ENCODE measurements at regions not wholly inside any gene's neighbourhood (a gene's known extent, or its start where the extent isn't known, plus 50 kb on each side); places are given as distances from the start of the nearest gene placed in this dataset.
"Not testable (repeated sequence)": the region's sequence is repeated elsewhere in the genome, so short reads cannot be mapped to it uniquely, and the experiment has no call there.

DNA sequence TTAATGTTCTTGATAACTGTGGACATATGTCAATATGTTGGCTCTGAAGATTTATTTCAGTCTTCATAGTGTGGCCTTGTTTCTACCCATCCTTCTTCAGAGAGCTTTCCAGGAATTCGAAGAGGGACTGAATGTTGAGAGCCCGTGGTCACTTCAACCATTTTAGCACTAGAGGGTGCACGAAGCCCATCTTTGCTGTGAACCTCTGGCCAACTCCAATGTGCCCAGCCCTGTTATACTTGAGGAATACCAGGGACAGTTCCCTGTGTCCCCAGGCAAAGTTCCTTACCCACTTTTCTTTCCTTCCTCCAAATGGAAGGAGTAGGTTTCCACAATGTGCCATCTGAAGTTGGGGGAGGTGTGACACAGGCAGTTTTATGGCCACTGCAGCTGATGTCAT lies 603.5 kb downstream of the RPL10L start:
- no peak overlapping the region for H3K4me3 Mint-ChIP-seq
- no peak overlapping the region for H3K27ac Mint-ChIP-seq
- peaks cover 20% of the 10 kb centered on the region for H3K9me3 Mint-ChIP-seq
- ATAC-seq (no peak), DNase-seq (ENCODE audit: low spot score in 2 of 2) (no peak)
- no peaks in the 10 kb centered on the region for H3K36me3 Mint-ChIP-seq
- no peaks in the 10 kb centered on the region for H3K4me1 Mint-ChIP-seq

DNA sequence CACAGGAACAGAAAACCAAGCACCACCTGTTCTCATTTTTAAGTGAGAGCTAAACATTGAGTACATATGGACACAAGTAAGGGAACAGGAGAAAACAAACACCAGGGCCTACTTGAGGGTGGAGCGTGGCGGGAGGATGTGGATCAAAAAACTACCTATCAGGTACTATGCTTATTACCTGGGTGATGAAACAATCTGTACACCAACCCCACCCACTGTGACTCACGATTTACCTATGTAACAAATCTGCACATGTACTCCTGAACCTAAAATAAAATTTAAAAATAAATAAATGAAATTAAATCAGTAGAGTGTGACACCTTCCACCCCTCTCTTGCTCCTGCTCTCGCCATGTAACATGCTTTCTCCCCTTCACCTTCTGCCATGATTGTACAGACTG lies 615.5 kb downstream of the RPL10L start:
- H3K27ac Mint-ChIP-seq, result no peak overlapping the region
- ATAC-seq, result no peak
- H3K4me3 Mint-ChIP-seq, result no peak overlapping the region
- no peaks in the 10 kb centered on the region for H3K4me1 Mint-ChIP-seq
- no peak for DNase-seq (ENCODE audit: low spot score in 2 of 2)
- H3K9me3 Mint-ChIP-seq, result peaks cover 17% of the 10 kb centered on the region
- H3K36me3 Mint-ChIP-seq, result no peaks in the 10 kb centered on the region

DNA sequence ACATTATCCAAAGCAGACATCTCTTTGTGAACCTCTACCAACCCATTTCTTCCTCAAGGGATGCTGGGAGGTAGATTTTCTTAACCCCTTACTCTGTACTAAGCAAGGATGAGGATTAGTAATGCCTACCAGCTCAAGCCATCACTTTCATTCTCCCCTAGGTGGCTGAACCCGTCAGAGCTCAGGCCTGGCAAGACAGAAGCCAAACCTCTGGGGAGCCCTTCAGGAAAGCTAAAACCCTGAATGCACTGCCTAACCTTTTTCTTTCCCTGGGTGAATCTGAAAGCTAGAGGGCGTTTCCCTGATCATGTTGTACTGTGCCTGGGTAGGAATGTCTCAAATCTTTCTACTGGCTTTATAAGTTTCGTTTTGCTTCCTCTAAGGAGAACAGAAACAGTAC lies 617.3 kb downstream of the RPL10L start:
- Mint-ChIP-seq H3K36me3 (no peaks in the 10 kb centered on the region), H3K9me3 (peaks cover 14% of the 10 kb centered on the region), H3K27ac (no peak overlapping the region), H3K4me1 (no peaks in the 10 kb centered on the region), H3K4me3 (no peak overlapping the region)
- no peak for ATAC-seq
- DNase-seq (ENCODE audit: low spot score in 2 of 2), result no peak

DNA sequence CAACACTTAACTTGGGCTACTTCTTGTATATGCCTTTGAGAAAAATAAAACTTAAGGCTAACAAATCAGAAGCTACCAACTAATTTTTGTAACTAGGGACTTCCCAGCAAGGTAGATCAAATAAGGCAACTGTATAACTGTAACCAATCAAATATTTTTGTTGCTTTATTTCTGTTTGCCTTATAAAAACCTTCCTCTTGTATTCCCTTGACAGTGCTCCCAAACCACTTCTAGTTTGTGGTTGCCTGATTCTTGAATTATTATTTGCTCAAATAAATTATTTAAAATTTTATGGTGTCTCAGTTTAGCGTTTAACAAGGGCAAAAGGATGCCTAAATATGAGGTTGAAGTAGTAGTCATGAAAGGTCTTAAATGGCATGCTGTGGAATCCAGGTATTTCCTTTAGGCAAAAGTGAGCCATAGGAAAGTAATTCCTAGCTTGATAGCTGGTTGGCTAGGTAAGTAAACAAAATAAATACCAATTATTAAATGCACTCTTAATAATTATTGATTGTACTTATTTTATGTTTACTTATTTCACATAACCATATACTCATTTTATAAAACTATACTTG lies 632.6 kb downstream of the RPL10L start:
- H3K4me1 Mint-ChIP-seq, result no peaks in the 10 kb centered on the region
- H3K27ac Mint-ChIP-seq, result no peak overlapping the region
- H3K9me3 Mint-ChIP-seq, result peaks cover 25% of the 10 kb centered on the region

DNA sequence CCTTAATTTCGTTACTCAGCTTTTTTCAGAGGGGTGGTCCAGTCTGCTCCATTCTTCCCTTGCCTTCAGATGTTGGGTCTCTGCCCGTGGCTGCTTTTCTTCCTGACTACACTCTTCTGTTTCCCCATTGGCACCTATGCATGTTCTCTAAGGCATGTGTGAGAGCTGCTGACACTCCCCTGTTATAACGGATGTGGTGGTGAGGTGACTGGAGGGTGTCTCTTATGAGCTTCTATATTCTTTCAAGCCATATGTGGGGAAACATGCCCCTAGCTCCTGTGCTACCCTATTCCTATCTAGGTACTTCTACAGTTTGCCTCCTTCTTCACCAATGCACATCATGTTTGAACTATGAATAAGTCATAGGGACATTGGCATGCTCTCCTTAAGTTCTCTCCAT lies 643.2 kb downstream of the RPL10L start:
- no peak for ATAC-seq
- H3K4me1 Mint-ChIP-seq, result no peaks in the 10 kb centered on the region

More for the DNA sequence above, 632.6 kb downstream of the RPL10L start:
- DNase-seq (ENCODE audit: low spot score in 2 of 2) (no peak), ATAC-seq (no peak)
- H3K4me3 Mint-ChIP-seq, result no peak overlapping the region
- H3K36me3 Mint-ChIP-seq, result no peaks in the 10 kb centered on the region

DNA sequence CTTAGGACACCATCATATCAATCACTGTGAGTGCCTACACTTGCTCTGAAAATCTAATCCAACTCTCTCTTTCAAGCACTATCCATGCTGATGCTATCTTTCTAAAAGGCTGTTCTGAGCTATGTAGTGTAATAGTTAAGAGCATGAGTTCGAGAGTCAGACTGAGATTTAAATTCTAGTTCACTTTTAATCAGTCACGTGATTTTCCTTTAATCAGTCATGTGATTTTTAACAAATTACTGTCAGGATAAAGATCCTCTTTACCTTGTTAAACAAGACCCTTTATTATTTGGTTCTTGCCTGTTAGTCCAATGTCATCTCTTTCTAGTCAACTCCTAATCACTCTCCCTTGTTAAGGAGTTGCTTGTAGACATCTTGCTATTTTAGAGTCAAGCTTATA lies 653.0 kb downstream of the RPL10L start:
- H3K4me1 Mint-ChIP-seq, result no peaks in the 10 kb centered on the region
- H3K27ac Mint-ChIP-seq, result no peak overlapping the region
- H3K9me3 Mint-ChIP-seq, result peaks cover 7% of the 10 kb centered on the region

More for the DNA sequence above, 643.2 kb downstream of the RPL10L start:
- no peaks in the 10 kb centered on the region for H3K36me3 Mint-ChIP-seq
- H3K4me3 Mint-ChIP-seq, result no peak overlapping the region
- peaks cover 32% of the 10 kb centered on the region for H3K9me3 Mint-ChIP-seq
- no peak for DNase-seq (ENCODE audit: low spot score in 2 of 2)
- H3K27ac Mint-ChIP-seq, result no peak overlapping the region

DNA sequence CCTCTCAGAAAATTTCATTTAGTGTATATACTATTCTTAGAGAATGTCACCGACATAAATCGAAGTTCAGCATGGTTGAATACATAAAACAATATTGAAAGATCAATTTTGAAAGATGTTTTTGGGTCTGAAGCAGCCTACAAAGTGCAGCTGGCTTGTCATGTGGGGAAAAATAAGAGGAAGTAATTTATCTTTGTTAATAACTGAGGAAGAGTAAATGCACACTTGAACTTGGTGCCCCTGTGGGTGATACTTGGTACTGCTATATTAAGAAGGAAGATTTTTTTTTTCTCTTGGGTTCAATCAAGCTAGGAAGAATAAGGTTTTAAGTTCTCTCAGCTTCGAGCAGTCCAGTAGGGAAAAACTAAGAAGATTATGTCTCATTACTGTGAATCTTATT lies 661.3 kb downstream of the RPL10L start:
- H3K4me1 Mint-ChIP-seq, result no peaks in the 10 kb centered on the region
- H3K27ac Mint-ChIP-seq, result no peak overlapping the region
- peaks cover 20% of the 10 kb centered on the region for H3K9me3 Mint-ChIP-seq
- DNase-seq (ENCODE audit: low spot score in 2 of 2) (no peak), ATAC-seq (no peak)
- H3K36me3 Mint-ChIP-seq, result no peaks in the 10 kb centered on the region
- no peak overlapping the region for H3K4me3 Mint-ChIP-seq

More for the DNA sequence above, 653.0 kb downstream of the RPL10L start:
- ATAC-seq, result no peak
- Mint-ChIP-seq H3K4me3 (no peak overlapping the region), H3K36me3 (no peaks in the 10 kb centered on the region)
- no peak for DNase-seq (ENCODE audit: low spot score in 2 of 2)

DNA sequence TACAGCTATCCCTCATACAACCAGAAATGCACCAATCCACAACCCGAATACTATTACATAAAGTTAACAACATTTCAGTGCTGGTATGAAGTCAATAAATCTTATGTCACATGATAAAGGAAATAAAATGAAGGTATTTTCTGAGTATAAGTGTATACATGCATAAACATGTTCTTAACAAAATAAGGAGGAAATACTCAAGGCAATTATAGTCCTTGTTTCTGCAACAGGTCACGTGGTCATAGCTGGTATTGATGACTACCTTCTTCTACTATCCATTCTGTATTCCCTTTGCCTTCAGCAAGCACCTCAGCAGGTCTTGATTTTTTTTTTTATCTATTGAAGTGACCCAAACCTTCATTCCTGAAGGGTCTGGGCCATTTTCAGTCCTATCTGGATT lies 675.6 kb downstream of the RPL10L start:
- Mint-ChIP-seq H3K4me3 (no peak overlapping the region), H3K4me1 (no peaks in the 10 kb centered on the region)
- DNase-seq (ENCODE audit: low spot score in 2 of 2), result no peak

DNA sequence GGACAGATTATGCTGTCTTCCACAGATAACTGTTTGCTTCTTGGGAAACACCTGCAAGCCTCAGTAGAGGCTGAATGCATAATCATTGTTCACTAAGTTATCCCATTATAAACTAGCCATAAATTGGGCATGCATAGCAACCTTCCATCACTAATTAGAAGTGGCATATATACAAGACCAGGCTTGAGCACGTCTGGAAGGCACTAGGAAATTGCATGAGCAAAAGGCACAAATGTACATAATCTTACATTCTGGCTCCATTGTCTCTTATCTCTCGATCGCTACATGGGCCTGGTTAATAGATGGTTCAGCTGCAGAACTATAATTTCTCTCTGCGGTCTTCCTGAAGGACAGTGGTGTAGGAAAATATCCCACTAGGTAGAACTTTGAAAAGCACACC lies 679.2 kb downstream of the RPL10L start:
- Mint-ChIP-seq H3K4me3 (no peak overlapping the region), H3K4me1 (no peaks in the 10 kb centered on the region), H3K36me3 (no peaks in the 10 kb centered on the region), H3K27ac (no peak overlapping the region), H3K9me3 (peaks cover 21% of the 10 kb centered on the region)
- ATAC-seq (no peak), DNase-seq (ENCODE audit: low spot score in 2 of 2) (no peak)

More for the DNA sequence above, 675.6 kb downstream of the RPL10L start:
- no peak overlapping the region for H3K27ac Mint-ChIP-seq
- no peaks in the 10 kb centered on the region for H3K36me3 Mint-ChIP-seq
- ATAC-seq, result no peak
- H3K9me3 Mint-ChIP-seq, result peaks cover 19% of the 10 kb centered on the region

DNA sequence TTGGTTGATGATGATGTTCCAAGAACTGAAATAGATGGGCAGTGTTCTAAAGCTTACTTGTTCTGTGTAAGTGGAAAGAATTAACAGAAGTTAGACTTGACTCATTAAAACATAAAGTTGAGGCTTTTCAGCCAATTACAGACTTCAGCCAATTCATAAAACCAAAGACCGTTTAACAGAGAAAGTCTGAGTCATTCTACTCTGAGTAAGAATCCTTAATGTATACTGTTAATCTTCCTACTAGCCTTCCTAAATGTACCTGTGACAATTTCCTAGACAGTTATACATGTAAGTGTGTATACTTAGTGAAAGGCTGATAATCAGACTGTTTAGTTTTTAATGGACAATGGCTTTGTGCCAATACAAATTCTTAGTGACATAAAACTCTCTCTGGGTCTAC lies 681.0 kb downstream of the RPL10L start:
- peaks cover 19% of the 10 kb centered on the region for H3K9me3 Mint-ChIP-seq
- DNase-seq (ENCODE audit: low spot score in 2 of 2), result no peak
- no peak overlapping the region for H3K27ac Mint-ChIP-seq
- no peaks in the 10 kb centered on the region for H3K4me1 Mint-ChIP-seq
- ATAC-seq, result no peak
- H3K4me3 Mint-ChIP-seq, result no peak overlapping the region
- H3K36me3 Mint-ChIP-seq, result no peaks in the 10 kb centered on the region

DNA sequence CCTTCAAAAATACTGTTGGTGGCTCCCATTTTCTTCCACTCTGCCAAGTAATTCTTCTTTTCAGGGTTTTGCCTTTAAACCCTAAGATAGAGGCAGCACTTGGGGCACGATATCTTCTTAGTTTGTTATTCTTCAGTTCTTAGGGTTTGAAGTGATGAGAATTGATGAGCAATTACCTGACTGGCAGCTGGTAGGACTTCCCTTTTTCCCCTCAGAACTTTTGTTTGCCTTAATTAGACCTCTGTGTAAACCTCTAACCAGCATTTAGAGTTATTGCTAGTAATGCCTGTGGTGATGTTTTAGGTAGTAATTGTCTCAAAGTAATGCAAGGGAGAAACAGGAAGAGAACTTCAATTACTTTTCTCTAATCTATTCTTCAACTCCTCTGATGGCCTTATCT lies 683.5 kb downstream of the RPL10L start:
- Mint-ChIP-seq H3K4me3 (no peak overlapping the region), H3K4me1 (no peaks in the 10 kb centered on the region), H3K27ac (no peak overlapping the region), H3K9me3 (peaks cover 18% of the 10 kb centered on the region), H3K36me3 (no peaks in the 10 kb centered on the region)
- DNase-seq (ENCODE audit: low spot score in 2 of 2) (no peak), ATAC-seq (no peak)

DNA sequence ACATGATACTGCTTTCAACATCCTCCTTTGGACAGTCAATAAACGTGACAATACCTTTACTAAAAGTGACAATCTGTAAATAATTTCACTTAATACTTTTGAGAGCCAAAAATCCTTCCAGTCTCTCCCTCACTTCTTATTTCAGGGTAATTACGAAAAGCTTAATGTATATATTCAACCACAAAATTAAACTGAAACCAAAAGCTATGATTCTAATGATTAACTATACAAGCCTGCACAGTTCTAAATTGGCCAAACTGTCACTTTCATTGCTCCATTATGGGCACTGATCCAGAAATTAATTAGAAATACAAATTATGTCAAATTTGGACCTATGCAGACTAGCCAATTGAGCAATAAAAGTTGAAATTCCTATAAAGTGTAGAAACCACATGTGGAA lies 696.5 kb upstream of the MIS18BP1 start:
- H3K36me3 Mint-ChIP-seq, result no peaks in the 10 kb centered on the region

DNA sequence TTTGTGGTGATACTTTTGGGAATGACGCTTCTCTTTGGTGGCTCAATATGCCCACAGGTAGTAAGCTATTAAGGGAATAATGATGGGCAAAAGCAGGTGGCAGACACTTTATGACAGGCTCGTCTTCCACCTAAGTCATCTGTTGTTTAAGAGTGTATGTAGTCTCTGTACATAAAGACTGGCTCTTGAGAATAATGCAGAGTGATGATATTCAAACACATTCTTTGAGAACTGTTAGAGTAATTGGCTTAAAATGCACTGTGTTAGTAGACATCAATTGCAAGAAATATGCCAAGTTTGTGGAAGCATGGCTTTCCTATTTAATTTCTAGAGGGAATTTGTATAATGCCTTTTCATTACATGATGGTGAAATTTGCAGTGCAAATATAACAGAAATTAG lies 694.8 kb upstream of the MIS18BP1 start:
- H3K9me3 Mint-ChIP-seq, result peaks cover 13% of the 10 kb centered on the region
- H3K27ac Mint-ChIP-seq, result no peak overlapping the region
- DNase-seq (ENCODE audit: low spot score in 2 of 2) (no peak), ATAC-seq (no peak)
- H3K4me1 Mint-ChIP-seq, result no peaks in the 10 kb centered on the region
- H3K4me3 Mint-ChIP-seq, result no peak overlapping the region
- no peaks in the 10 kb centered on the region for H3K36me3 Mint-ChIP-seq

More for the DNA sequence above, 696.5 kb upstream of the MIS18BP1 start:
- no peak for ATAC-seq
- no peaks in the 10 kb centered on the region for H3K4me1 Mint-ChIP-seq
- no peak for DNase-seq (ENCODE audit: low spot score in 2 of 2)
- no peak overlapping the region for H3K4me3 Mint-ChIP-seq
- peaks cover 9% of the 10 kb centered on the region for H3K9me3 Mint-ChIP-seq
- H3K27ac Mint-ChIP-seq, result no peak overlapping the region

DNA sequence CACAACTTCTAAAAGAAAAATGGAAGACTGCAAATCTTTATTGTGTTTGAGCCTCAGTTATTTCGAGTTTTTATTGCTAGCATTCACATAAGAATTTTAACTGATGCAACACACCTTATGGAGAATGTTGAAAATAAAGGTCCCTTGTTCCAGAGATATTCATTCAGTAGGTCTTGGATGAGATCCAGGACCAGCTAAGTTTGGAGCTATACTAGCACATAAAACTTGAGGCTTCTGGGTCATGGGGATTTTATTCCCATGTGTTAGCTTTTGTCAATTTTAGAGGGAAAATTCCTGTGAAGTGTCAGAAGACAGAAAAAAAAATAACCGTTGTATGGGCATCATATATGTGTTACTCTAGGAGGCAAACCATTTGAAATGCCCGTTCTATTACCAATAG lies 693.2 kb upstream of the MIS18BP1 start:
- ATAC-seq, result no peak
- H3K36me3 Mint-ChIP-seq, result no peaks in the 10 kb centered on the region

DNA sequence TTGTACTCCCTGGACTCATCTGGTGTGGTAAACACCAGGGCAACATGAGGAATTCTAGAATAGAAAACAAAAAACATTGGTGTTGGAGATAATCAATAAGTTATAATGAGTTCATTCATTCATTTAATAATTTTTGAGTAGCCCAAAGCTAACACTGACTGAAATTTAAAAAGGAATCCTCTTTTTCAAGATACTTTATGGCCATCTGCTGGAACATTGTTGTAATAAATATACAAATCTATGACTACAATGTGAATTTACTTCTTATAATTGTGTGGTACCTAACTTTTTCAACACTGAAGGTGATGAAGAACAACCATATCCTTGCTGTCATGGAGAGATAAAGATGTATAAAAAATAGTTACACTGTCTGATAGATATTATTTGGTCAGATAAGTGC lies 687.3 kb upstream of the MIS18BP1 start:
- H3K4me3 Mint-ChIP-seq, result no peak overlapping the region
- H3K4me1 Mint-ChIP-seq, result no peaks in the 10 kb centered on the region
- no peak overlapping the region for H3K27ac Mint-ChIP-seq
- ATAC-seq (no peak), DNase-seq (ENCODE audit: low spot score in 2 of 2) (no peak)
- no peaks in the 10 kb centered on the region for H3K36me3 Mint-ChIP-seq
- peaks cover 23% of the 10 kb centered on the region for H3K9me3 Mint-ChIP-seq

More for the DNA sequence above, 693.2 kb upstream of the MIS18BP1 start:
- Mint-ChIP-seq H3K27ac (no peak overlapping the region), H3K4me3 (no peak overlapping the region), H3K4me1 (no peaks in the 10 kb centered on the region), H3K9me3 (peaks cover 13% of the 10 kb centered on the region)
- DNase-seq (ENCODE audit: low spot score in 2 of 2), result no peak

DNA sequence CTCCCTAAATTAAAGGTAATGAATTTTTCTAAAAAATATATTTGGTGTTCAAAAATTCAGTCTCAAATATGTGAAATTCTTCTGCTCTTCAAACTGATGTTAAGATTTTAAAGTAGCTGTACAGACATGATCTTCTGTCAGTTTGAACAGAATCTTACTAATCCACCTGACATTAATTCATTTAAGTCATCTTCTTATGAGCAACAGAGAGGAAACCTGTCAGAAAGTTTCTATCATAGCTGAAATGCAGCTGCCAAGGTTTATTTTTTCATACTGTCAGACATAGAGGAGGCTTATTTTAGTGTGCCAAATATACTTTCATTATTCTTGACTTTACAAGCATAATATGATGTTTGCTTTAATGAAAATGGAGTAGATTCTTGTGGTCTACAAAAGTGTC lies 686.6 kb upstream of the MIS18BP1 start:
- DNase-seq (ENCODE audit: low spot score in 2 of 2), result no peak
- no peak overlapping the region for H3K4me3 Mint-ChIP-seq
- H3K27ac Mint-ChIP-seq, result no peak overlapping the region
- peaks cover 23% of the 10 kb centered on the region for H3K9me3 Mint-ChIP-seq
- no peaks in the 10 kb centered on the region for H3K36me3 Mint-ChIP-seq
- no peaks in the 10 kb centered on the region for H3K4me1 Mint-ChIP-seq
- no peak for ATAC-seq

DNA sequence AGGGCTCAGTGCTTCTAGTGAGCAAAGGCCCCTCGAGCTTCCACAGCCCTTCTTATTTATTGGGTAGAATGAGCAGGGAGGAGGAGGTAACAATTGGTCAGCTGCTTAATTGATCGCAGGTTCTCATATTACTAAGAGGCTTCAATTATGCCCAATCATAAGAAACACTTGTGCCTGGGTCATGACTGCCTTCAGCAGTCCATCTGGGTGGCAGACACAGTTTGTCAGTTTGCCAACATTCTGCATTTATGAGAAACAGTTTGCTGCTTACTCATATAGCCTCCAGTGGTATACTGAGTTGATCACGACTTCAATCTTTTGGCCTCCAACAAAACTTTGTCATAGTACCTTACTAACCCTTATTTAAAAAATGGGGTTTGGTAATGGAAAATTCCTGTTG lies 667.0 kb upstream of the MIS18BP1 start:
- DNase-seq (ENCODE audit: low spot score in 2 of 2); H3K4me3 Mint-ChIP-seq; H3K36me3 Mint-ChIP-seq; H3K27ac Mint-ChIP-seq; H3K4me1 Mint-ChIP-seq; H3K9me3 Mint-ChIP-seq; ATAC-seq: not testable (repeated sequence)

All from stimulated activated effector memory CD8-positive, alpha-beta T cell treated with anti-CD3 and anti-CD28 coated beads, Interleukin-12 subunit alpha, Interleukin-12 subunit beta, amount 100 ng/mL, for 72 hours (primary cell).